ENCODE measurements at regions not wholly inside any gene's neighbourhood (a gene's known extent, or its start where the extent isn't known, plus 50 kb on each side); places are given as distances from the start of the nearest gene placed in this dataset.

DNA sequence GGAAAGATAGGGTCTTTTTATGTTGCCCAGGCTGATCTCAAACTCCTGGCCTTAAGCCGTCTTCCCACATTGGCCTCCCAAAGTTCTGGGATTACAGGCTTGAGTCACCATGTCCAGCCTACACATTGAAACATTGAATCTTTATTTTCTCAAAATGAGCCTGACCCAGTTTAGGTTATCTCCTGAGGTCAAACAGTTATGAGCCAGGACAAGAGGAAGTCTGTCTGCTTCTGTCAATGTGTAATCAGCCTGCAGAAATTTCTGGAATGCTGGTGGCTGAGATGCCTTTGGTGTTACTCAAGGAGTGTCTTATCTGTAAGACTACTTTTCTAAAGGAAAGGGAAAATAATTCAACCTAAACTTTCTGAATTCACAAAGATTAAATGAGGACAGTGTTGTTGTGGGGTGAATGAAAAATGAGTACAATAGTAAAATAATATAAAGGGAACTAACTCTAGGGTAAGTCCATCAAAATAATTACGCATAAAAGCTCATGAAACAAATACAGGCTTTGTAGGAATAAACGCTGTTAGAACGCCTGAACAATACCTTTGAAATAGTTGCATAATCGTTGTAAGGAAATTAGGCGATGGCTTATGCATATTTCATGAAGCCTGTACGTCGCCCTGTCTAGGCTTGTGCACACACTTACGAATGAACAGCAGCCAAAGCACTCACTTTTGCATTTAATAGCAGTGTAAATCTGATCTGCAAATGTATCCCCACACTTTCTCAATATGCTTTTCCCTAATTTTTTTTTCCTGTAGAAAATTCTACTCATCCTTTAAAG, 260.8 kb downstream of the RDH14 start:
- Histone ChIP-seq H3K4me1 (ENCODE audit: control insufficient read depth, insufficient read depth, low read length) (no peaks in the 10 kb centered on the region), H3K9me3 (ENCODE audit: control insufficient read depth, low read depth, low read length) (no peaks in the 10 kb centered on the region), H3K36me3 (ENCODE audit: control insufficient read depth, insufficient read depth, low read length) (no peaks in the 10 kb centered on the region), H3K4me3 (ENCODE audit: low read length) (no peak overlapping the region), H3K27me3 (ENCODE audit: control insufficient read depth, insufficient read depth, low read length) (no peaks in the 10 kb centered on the region), H3K27ac (ENCODE audit: low read length) (no peak overlapping the region)
- no peak for DNase-seq
- WGBS (ENCODE audit: insufficient coverage, low lambda C conversion rate): 54% methylated on average over 2 of the region's 9 CpGs

DNA sequence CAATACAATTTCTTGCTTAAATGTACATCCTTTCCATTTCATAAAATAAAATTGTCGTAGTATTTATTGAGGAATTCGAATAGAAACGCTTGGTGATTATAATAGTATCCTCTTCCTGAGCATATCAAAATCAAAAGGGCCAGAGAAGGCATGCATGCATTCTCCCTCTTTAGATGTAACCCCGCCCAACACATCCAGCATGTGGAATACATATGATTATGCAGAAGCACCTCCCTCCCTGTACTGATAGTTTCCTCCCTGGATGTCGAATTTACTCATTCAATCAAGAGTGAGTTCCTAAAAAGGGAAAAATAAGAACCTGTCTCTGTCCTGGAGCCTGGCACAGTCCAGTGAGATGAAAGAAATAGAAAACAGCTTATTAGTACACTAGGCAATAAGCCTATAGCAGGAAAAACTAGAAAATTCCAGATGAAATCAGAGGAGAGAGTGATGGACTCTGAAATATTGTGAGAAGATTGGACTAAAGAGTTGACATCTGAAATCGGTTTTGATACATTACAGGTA, 262.9 kb downstream of the RDH14 start:
- no peak for DNase-seq
- Histone ChIP-seq H3K27ac (ENCODE audit: low read length) (no peak overlapping the region), H3K4me1 (ENCODE audit: control insufficient read depth, insufficient read depth, low read length) (no peaks in the 10 kb centered on the region), H3K27me3 (ENCODE audit: control insufficient read depth, insufficient read depth, low read length) (no peaks in the 10 kb centered on the region), H3K4me3 (ENCODE audit: low read length) (no peak overlapping the region), H3K9me3 (ENCODE audit: control insufficient read depth, low read depth, low read length) (no peaks in the 10 kb centered on the region), H3K36me3 (ENCODE audit: control insufficient read depth, insufficient read depth, low read length) (no peaks in the 10 kb centered on the region)
- WGBS (ENCODE audit: insufficient coverage, low lambda C conversion rate): 100% methylated on average over 1 of the region's 6 CpGs

DNA sequence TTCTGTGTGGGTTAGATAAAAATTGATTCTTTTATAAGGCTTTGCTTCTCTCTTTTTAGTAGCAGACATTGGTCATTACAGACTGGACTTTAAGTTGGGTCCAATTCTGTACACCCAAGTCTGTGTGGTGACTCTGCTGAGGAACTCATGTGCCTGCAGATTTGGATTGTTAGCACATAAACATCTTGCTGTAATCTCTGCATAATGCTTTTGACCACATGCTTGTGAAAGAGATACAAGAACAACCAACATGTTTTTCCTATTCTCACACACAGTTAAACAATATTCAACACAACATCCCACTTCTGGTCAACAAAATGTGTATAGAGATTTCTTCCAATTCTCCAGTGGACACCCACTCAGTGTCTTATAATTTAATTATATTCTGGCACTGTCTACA, 270.1 kb downstream of the RDH14 start:
- no peak for DNase-seq
- Histone ChIP-seq H3K27ac (ENCODE audit: low read length) (no peak overlapping the region), H3K9me3 (ENCODE audit: control insufficient read depth, low read depth, low read length) (no peaks in the 10 kb centered on the region), H3K36me3 (ENCODE audit: control insufficient read depth, insufficient read depth, low read length) (no peaks in the 10 kb centered on the region), H3K27me3 (ENCODE audit: control insufficient read depth, insufficient read depth, low read length) (no peaks in the 10 kb centered on the region), H3K4me3 (ENCODE audit: low read length) (no peak overlapping the region), H3K4me1 (ENCODE audit: control insufficient read depth, insufficient read depth, low read length) (no peaks in the 10 kb centered on the region)

- no peaks in the 10 kb centered on the region for H3K9me3 ChIP-seq (ENCODE audit: control insufficient read depth, low read depth, low read length)
- no peaks in the 10 kb centered on the region for H3K36me3 ChIP-seq (ENCODE audit: control insufficient read depth, insufficient read depth, low read length)
- H3K4me3 ChIP-seq (ENCODE audit: low read length): no peak overlapping the region
- H3K27me3 ChIP-seq (ENCODE audit: control insufficient read depth, insufficient read depth, low read length): no peaks in the 10 kb centered on the region
- no peak for DNase-seq
- H3K27ac ChIP-seq (ENCODE audit: low read length): no peak overlapping the region
- H3K4me1 ChIP-seq (ENCODE audit: control insufficient read depth, insufficient read depth, low read length): no peaks in the 10 kb centered on the region
Measured at GRCh38 chr2:18286897-18287296, 273.6 kb downstream of the RDH14 start.

DNA sequence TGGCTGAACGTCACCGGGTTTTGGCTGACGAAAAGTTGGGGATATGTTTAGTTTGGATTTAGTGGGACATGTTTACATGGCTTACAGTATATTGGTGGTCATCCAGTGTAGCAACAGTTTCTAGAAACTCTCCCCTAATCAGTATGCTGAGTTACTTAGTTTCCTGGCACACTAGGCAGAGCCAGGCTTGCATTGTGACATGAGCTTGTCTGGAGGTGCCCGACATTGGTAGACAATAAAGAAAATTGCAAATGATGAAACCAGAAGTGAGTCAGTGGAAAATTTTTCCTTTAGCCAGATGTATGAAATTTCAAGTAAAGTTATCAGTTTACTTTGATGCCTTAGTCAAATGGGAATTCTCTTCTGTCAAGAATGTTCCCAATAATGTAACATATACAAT, 276.1 kb downstream of the RDH14 start:
- 100% methylated on average over 1 of the region's 4 CpGs for WGBS (ENCODE audit: insufficient coverage, low lambda C conversion rate)
- no peak overlapping the region for H3K4me3 ChIP-seq (ENCODE audit: low read length)

DNA sequence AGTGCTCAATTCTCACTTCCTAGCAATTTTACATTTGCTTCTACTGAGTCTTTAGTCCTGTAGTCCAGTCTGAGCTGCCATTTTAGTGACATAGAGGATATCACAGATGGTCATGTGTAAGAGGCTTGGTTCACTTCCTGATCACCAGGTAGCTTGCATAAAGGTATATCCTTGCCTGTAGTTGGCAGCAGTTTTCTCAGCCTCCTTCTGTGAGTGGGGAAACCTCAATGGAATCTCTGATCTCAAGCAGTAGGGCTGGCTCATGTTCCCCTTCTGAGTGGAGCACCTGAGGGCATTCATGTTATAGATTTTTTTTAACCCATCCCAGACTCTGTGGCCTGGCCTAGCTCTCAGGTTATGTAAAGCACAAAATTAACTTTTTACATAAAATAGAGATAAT, 278.4 kb downstream of the RDH14 start:
- Histone ChIP-seq H3K27me3 (ENCODE audit: control insufficient read depth, insufficient read depth, low read length) (no peaks in the 10 kb centered on the region), H3K4me1 (ENCODE audit: control insufficient read depth, insufficient read depth, low read length) (no peaks in the 10 kb centered on the region), H3K36me3 (ENCODE audit: control insufficient read depth, insufficient read depth, low read length) (no peaks in the 10 kb centered on the region), H3K4me3 (ENCODE audit: low read length) (no peak overlapping the region), H3K9me3 (ENCODE audit: control insufficient read depth, low read depth, low read length) (no peaks in the 10 kb centered on the region), H3K27ac (ENCODE audit: low read length) (no peak overlapping the region)
- no peak for DNase-seq

More for the DNA sequence above, 276.1 kb downstream of the RDH14 start:
- no peak for DNase-seq
- H3K27me3 ChIP-seq (ENCODE audit: control insufficient read depth, insufficient read depth, low read length): no peaks in the 10 kb centered on the region
- H3K36me3 ChIP-seq (ENCODE audit: control insufficient read depth, insufficient read depth, low read length): no peaks in the 10 kb centered on the region
- H3K4me1 ChIP-seq (ENCODE audit: control insufficient read depth, insufficient read depth, low read length): no peaks in the 10 kb centered on the region
- H3K9me3 ChIP-seq (ENCODE audit: control insufficient read depth, low read depth, low read length): no peaks in the 10 kb centered on the region
- H3K27ac ChIP-seq (ENCODE audit: low read length): no peak overlapping the region

DNA sequence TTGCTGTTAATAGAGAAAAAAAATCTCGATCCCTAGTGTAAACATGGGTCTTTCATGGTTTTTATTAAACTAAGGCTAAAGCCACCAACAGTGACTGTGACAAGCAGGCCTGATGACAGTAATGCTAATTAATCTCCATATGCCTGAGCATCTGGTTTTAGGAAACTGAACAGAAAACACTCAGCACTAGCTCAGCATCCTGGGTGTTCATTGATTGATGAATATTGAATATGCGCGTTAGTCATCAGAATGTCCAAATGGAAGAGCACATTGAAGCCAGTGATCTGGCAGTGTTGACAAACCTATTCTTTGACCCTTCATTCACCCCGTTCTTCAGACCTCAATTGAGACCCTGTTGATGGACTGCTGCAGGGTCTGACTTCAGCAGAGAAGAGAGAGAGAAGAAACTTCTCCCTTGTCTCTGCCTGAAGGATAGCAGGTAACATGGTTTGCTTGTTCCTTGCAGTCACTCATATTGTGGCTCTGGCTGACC, 283.8 kb downstream of the RDH14 start:
- Histone ChIP-seq H3K27ac (ENCODE audit: low read length) (no peak overlapping the region), H3K4me3 (ENCODE audit: low read length) (no peak overlapping the region), H3K36me3 (ENCODE audit: control insufficient read depth, insufficient read depth, low read length) (no peaks in the 10 kb centered on the region), H3K4me1 (ENCODE audit: control insufficient read depth, insufficient read depth, low read length) (no peaks in the 10 kb centered on the region), H3K9me3 (ENCODE audit: control insufficient read depth, low read depth, low read length) (peaks cover 1% of the 10 kb centered on the region), H3K27me3 (ENCODE audit: control insufficient read depth, insufficient read depth, low read length) (no peaks in the 10 kb centered on the region)
- no peak for DNase-seq
- no CpG with 5 or more reads among the region's 4 CpGs for WGBS (ENCODE audit: insufficient coverage, low lambda C conversion rate)

DNA sequence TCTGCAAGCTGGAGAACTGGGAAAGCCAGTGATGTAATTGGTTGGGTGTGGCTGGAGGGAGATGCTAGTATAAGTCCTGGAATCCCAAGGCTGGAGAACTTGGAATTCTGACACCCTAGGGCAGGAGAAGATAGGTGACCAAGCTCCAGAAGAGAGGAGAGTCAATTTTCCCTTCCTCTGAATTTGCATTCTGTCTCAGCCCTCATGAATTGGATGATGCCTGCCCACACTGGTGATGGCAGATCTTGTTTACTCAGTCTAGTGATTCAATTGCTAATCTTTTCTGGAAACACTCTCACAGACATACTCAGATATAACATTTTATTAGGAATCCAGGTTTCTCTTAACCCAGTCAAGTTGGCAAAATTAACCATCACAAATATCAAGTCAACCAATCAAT, 287.2 kb downstream of the RDH14 start:
- no peak overlapping the region for H3K4me3 ChIP-seq (ENCODE audit: low read length)

DNA sequence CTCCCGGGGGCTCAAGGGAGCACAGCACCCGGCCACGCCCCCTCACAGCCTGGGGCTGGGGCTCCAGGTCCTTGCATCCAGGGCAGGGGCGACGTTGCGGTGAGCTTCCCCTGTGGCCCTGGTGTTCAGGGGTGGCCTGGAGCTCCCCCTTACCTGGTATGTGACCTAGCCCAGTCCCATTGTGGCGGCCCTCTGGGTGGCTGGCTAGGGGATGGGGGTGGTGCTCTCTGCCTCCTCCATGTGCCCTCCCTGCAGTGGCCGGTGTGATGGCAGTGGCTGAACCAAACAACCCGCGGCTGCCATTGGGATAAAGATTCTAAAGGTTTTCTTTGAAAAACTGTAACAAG, 288.3 kb downstream of the RDH14 start:
- Histone ChIP-seq H3K4me3 (ENCODE audit: low read length) (no peak overlapping the region), H3K36me3 (ENCODE audit: control insufficient read depth, insufficient read depth, low read length) (no peaks in the 10 kb centered on the region), H3K27me3 (ENCODE audit: control insufficient read depth, insufficient read depth, low read length) (no peaks in the 10 kb centered on the region), H3K4me1 (ENCODE audit: control insufficient read depth, insufficient read depth, low read length) (no peaks in the 10 kb centered on the region), H3K27ac (ENCODE audit: low read length) (no peak overlapping the region), H3K9me3 (ENCODE audit: control insufficient read depth, low read depth, low read length) (peaks cover 5% of the 10 kb centered on the region)
- no CpG with 5 or more reads among the region's 10 CpGs for WGBS (ENCODE audit: insufficient coverage, low lambda C conversion rate)
- no peak for DNase-seq

More for the DNA sequence above, 287.2 kb downstream of the RDH14 start:
- Histone ChIP-seq H3K27ac (ENCODE audit: low read length) (no peak overlapping the region), H3K9me3 (ENCODE audit: control insufficient read depth, low read depth, low read length) (peaks cover 5% of the 10 kb centered on the region), H3K36me3 (ENCODE audit: control insufficient read depth, insufficient read depth, low read length) (no peaks in the 10 kb centered on the region), H3K27me3 (ENCODE audit: control insufficient read depth, insufficient read depth, low read length) (no peaks in the 10 kb centered on the region), H3K4me1 (ENCODE audit: control insufficient read depth, insufficient read depth, low read length) (no peaks in the 10 kb centered on the region)
- DNase-seq: no peak

- Histone ChIP-seq H3K27ac (ENCODE audit: low read length) (no peak overlapping the region), H3K4me1 (ENCODE audit: control insufficient read depth, insufficient read depth, low read length) (no peaks in the 10 kb centered on the region), H3K9me3 (ENCODE audit: control insufficient read depth, low read depth, low read length) (peaks cover 5% of the 10 kb centered on the region), H3K36me3 (ENCODE audit: control insufficient read depth, insufficient read depth, low read length) (no peaks in the 10 kb centered on the region), H3K4me3 (ENCODE audit: low read length) (no peak overlapping the region), H3K27me3 (ENCODE audit: control insufficient read depth, insufficient read depth, low read length) (no peaks in the 10 kb centered on the region)
- DNase-seq: no peak
- no CpG with 5 or more reads among the region's 17 CpGs for WGBS (ENCODE audit: insufficient coverage, low lambda C conversion rate)
Measured at GRCh38 chr2:18271370-18272147, 288.9 kb downstream of the RDH14 start.

- Histone ChIP-seq H3K4me3 (ENCODE audit: low read length) (no peak overlapping the region), H3K4me1 (ENCODE audit: control insufficient read depth, insufficient read depth, low read length) (no peaks in the 10 kb centered on the region), H3K36me3 (ENCODE audit: control insufficient read depth, insufficient read depth, low read length) (no peaks in the 10 kb centered on the region), H3K27ac (ENCODE audit: low read length) (no peak overlapping the region), H3K27me3 (ENCODE audit: control insufficient read depth, insufficient read depth, low read length) (no peaks in the 10 kb centered on the region), H3K9me3 (ENCODE audit: control insufficient read depth, low read depth, low read length) (peaks cover 5% of the 10 kb centered on the region)
- WGBS (ENCODE audit: insufficient coverage, low lambda C conversion rate): 90% methylated on average over 2 of the region's 3 CpGs
- no peak for DNase-seq
Measured at GRCh38 chr2:18268400-18268799, 292.1 kb downstream of the RDH14 start.

Data from large intestine (tissue), 3 donors.